ENCODE measurements at regions not wholly inside any gene's neighbourhood (a gene's known extent, or its start where the extent isn't known, plus 50 kb on each side); places are given as distances from the start of the nearest gene placed in this dataset.

DNA sequence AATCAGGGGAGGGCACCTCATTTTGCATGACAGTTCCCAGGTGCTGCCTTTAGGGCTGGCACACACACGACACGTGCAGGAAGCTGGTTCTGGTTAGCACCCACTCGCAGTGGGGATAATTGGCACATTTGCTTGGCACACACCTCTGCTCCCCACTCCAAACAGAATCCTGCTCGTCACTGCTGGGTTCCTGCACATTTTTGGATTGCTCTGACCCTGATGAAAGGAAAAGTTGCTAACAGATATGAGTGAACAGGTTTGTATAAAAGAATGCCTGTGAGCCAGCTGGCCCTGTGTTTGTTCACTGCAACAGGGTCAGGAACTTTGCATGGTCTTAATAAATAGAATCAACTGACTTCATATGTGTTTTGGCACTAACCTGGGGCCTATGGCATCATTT lies 1500.4 kb downstream of the EFNB2 start:
- DNase-seq (ENCODE audit: low spot score): no peak

DNA sequence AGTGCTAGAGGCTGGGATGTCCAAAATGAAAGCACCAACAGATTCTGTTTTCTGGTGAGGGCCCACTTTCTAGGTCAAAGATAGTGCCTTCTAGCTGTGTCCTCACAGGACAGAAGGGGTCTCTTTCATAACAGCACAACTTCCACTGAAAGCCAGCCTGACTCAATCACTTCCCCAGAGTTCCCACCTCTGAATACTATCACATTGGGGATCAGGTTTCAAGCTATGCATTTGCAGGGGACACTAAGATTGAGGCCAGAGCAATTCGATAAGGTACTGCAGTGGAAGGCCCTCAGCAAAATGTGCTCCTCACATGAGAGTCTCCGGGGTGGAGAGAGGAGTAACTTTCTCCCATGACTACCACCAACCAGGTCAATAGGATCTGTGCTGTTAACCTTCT lies 1501.5 kb downstream of the EFNB2 start:
- DNase-seq (ENCODE audit: low spot score): no peak

DNA sequence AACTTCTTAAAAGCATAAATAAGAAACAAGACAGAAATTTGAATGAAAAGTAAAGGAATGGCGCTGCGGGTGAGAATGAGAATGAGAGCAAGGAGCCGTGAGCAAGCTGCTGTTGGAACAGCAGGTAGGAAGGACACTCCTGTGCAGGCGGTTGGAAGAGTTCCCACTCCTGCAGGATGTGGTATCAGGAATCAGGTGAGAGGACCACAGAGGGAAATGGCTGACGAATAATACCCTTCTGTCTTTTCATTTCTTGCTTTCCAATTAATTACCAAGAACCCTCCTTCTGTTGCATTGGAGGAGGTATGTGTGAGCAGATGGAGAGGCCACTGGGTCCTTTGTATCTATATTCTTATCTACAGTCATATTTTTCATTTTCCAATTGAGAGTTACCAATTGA lies 1504.2 kb downstream of the EFNB2 start:
- no peak for DNase-seq (ENCODE audit: low spot score)

DNA sequence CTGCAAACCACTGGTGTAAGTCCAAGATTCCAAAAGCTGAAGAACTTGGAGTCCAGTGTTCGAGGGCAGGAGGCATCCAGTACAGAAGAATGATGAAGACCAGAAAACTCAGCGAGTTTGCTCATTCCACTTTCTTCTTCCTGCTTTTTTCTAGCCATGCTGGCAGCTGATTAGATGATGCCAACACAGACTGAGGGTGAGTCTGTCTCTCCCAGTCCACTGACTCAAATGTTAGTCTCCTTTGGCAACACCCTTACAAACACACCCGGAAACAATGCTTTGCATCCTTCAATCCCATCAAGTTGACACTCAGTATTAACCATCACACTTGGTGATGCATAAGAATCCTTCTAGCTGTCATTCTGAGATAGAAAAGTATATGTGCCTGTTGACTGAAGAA lies 1504.6 kb downstream of the EFNB2 start:
- DNase-seq (ENCODE audit: low spot score): no peak

DNA sequence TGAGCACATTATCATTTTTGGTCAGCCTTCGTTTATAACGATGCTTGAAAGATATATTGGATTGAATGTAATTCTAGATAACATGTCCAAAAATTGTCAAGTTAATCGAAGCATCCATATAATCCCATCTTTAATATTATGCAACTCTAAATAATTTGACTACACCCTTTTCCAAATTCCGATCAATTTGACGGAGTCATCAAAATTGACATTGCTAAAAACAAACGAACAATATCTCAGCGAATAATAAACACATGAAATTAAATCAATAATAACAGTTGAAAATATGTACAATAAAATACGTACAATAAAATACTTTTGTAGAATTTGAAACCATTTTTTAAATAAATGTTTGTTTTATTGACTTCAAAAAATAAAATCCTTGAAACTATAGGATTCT lies 1516.4 kb downstream of the EFNB2 start:
- no peak for DNase-seq (ENCODE audit: low spot score)

DNA sequence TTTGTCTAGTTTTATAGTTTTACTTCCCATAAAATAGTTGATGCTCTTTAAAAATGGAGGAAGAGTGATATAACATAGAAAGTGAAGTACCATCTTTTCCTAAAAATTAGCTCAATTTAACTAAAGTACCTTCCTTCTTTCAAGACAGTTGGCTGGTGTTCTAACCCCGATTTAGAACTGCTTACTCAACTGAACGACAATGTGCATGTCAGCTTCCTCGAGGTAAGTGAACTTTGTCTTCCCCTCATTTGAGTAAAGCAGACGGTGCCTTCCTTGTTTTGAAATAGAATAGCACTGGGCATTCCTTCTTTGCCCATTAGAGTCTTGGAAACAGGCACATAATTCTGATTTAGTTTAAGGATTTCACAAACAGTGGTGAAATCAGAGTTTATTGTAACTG lies 1519.2 kb downstream of the EFNB2 start:
- DNase-seq (ENCODE audit: low spot score): no peak

DNA sequence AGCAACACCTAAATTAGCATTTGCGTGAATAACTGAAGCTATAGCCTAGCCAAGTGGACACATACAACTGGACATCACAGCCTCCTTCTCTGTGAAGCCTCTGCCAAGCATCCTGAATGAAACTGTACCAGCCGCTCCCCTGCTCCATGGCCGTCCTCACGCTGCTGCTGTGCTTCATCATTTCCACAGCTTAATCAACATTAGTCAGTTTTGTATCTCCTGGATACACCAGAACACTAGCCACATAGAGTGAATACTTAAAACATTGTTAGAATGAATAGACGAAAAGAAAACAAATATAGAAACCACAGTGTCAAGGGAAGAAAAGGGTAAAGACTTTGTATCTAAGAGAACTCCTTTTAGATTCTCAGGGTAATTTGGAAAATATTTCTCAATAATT lies 1526.9 kb downstream of the EFNB2 start:
- DNase-seq (ENCODE audit: low spot score): no peak

DNA sequence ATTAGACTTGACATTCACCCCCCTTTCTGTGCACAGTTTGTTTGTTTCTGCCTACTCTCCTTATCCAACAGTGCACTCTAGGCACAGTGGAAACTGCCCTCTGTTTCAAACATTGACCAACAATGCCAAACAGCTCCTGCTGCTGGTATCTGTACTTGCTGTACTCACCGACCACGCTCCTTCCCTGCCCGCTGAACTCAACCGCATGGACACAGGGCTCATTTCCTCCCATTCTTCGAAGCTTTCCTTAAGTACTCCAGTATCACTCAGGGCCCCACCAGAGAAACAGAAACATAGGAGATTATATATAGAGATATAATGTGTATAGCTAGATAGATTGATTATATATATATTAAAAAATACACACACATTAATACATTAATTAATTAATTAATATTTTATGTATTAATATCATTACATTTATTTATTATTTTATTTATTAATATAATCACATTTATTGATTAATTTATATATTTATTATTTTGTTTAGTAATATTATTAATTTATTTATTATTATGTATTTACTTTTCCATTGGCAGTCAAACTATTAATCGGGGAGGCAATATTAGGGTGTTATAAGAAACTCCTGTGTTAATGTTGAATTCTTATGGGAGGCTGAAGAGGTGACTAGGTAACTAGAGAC lies 1528.2 kb downstream of the EFNB2 start:
- no peak for DNase-seq (ENCODE audit: low spot score)

DNA sequence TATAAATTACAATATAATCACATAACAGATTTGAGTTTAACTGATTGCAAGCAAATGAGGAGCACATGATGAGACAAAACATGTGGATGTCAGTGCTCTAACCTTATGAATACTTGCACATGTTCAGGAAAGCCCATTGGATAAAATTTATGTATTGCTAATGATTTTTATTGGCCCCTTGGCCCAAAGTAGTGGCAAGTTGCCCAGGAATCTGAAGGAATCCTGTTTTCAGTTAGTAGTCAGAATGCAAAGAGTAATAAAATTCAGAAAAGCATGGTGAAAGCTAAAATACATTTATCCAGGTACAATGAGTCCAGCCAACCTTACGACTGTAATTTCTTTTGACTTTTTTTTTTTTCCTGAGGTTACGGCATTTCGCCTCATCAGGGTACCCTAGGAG lies 1539.4 kb downstream of the EFNB2 start:
- no peak for DNase-seq (ENCODE audit: low spot score)

DNA sequence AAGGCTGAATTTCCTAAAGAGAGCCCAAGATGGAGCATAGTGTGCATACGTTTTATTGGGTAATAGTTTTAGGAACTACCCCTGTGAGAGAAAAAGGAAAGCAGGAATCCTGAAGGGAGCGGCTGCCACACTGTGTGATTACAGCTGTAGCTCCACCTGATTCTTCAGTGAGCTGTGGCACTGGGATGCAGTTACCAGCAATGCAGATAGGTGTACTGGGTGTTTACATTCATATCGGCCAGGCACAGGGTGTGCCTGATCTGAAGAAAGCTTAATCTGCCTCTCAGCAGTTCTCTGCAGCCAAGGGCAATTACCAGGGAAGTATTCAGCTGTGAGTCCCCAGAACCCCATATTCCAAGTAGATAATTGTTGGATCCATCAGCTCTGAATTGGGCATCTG lies 1541.8 kb downstream of the EFNB2 start:
- no peak for DNase-seq (ENCODE audit: low spot score)

DNA sequence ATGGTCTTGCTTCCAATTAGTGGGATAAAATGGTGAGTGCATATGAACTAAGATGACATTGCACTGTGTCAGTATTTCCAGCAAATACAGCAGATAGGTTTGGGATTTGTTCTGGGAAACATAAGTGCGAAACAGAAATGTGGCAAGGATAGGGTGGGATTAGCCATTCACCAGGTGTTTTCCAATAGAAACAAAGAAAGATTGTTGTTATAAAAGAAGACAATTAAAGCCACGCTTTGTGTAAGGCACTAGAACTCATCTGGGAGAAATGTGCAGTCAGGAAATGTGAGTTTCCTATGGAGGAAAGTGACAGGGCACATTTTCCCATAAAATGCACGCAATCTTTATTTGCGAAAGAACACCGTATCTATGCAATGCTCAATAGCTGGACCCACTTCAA lies 1547.8 kb downstream of the EFNB2 start:
- no peak for DNase-seq (ENCODE audit: low spot score)

DNA sequence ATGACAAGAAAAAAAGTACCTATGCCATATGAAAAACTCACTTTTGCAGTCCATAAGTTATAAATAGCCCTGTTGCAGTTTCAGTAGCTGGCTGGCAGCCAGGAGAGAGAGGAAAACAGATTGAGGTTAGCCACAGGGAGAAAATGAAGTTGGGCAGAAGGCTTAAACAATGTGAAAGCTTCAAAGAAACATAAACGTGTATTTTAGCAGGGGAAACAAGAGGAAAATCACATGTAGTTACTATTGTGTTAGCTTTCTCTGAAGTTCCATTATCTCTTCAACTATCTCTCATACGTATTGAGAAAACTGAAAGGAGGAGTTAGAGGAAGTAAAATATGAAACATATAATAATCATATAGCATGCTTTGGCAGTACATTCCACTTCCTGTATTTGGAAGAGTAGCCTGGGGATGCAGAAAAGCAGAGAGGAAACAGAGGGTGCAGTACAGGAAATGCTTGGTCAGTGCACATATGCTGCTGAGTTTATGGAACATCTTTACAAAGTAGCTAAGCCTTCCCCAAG lies 1551.1 kb downstream of the EFNB2 start:
- no peak for DNase-seq (ENCODE audit: low spot score)

DNA sequence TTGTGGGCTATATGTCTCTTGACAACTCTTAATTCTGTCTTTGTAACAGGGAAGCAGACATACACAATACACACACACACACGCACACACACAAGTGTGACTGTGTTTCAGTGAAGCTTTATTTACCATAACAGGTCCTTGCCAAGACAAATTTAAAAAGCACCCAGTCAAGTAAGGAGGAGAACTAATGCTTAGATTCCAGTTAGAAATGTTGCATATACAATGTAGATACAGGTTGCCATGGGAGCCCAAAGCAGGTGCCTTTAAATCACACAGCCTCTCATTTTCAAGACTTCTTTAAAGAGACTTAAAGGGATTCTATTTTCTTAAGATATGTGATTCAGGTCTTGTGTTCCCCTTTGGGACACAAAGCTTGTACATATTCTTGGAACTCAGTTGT lies 1551.9 kb downstream of the EFNB2 start:
- DNase-seq (ENCODE audit: low spot score): no peak

DNA sequence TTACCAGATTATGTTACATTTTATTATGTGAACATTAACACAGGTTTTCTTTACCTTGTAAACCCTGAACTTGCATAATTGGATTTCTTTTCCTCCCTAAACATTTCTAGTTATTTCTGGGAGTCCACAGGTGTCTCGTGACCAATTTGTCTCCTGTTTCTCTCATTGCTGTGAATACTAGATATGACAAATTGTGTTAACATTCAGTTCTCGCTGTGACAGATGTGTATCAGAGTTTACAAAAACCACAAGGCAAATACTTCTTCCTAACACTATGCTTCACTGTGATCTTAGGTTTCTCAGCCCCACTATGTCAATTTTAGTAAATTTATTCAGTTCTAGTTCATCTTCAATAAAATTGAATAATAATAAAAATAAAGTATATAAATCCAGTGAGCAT lies 1554.9 kb downstream of the EFNB2 start:
- no peak for DNase-seq (ENCODE audit: low spot score)

DNA sequence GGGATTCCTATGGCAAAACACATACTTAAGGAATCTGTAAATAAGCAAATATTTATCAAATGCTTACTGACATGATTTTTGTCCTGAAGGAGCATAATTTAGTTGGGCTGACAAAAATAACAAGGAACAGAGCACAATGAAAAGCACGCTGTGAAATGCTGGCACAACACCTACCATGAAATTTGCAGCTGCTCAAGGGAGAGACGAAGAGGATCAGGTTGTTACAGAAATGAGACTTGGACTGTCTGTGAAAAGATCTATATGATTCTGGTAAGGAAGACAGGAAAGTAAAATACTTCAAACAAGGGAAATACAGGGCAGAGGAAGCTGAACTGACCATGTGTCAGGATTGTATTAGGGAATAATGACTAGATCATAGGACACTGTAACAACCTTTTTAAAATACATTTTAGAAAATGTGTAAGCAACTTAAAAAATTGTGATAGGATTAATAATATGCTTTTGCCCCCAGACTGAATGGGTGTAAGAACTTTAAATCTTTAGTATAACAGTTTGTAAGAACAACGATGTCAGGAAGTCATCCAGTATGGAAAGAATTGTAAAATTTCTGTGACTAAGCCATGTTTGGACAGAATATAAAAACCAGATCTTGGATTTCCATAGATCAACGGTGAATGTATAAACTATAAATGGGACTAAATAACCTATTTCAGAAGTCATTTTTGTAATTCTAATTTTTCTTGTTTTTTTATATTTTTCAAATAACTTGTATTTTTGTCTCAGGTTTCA lies 1556.0 kb downstream of the EFNB2 start:
- no peak for DNase-seq (ENCODE audit: low spot score)

DNA sequence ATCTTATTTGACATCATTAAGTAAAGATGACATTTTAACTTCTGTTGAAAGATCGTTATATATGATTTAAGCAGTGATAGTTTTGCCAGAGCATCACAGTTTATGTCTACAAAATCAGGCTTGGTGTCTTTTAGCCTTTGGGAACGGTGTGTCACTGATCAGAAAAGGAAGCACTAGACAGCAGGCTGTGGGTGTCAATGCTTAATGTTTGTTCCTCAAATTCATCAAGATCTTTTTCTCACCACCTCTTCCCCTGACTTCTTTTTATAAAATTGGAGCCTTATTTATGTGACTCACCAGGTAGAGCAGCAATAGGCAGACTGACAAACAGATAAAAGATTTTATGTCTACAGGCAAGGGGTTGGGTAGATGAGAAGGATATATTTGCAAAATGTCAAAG lies 1558.5 kb downstream of the EFNB2 start:
- DNase-seq (ENCODE audit: low spot score): no peak

DNA sequence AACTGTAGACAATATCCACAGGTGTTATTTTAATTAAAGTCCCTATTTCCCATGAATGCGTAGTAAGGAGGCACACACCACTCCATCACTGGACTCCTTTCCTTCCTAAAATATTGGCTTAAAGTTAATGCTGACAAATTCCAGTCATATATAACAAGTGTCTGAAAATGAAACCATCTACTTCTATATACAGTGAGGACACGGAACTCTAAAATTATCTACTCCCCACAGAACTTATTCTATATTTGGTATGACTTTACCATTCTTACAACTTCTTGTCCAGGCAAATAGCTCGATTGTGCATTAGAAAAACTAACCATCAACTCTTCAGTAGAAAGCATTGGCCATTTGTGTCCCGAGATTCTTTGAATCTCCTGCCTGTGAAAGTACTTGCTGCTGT lies 1560.2 kb downstream of the EFNB2 start:
- DNase-seq (ENCODE audit: low spot score): no peak

DNA sequence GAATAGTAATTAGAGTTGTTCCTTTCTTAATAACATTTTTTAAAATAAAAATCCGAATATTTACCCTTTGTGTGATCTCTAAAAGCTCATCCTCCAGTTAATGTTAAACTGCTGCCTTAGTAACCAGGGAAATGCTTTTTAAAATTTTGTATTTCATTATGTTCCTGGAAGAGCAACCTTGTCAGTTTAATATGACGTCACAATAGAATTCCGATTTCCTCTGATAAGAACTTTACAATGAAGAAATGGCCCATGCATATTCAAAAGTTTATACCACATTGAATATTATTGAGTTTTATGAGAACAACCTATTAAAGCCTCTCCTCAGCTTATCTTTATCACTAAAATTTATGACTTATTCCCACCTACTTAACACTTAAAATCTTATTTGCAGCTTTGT lies 1566.6 kb downstream of the EFNB2 start:
- no peak for DNase-seq (ENCODE audit: low spot score)

DNA sequence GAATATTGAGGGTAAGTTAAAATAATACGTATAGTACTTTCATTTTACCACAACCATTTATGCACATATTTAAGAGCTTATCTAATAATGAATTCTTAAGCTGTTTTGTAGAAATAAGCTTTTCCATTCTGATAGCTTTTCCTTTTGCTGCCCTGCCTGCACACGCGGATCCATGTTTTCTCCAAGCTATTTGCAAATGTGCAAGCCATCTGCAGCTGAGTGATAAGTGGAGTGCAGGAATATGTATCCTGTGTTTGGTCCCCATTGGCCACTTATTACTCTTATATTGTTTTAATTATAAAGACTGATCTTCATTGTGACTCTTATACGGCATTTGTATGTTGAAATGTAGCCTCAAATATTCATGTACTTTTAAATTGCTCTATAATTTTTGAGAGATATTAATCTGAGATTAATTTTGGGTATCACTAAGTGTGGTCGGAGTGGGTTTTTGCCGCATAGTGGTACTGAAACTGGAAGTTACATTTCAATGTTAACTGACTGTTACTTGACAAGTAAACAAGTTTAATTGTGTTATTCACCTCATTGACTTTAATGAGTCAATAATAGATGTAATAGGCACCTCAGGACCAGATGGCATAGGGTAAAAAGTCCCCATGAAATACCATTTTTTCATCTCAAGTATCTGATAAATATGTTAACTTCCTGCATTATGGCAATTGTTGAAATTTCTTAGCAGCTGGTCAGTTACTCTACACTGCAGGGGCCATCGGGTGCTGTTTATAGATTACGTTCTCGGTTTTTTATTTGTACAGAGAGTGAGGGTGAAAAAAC lies 1567.4 kb downstream of the EFNB2 start:
- no peak for DNase-seq (ENCODE audit: low spot score)

DNA sequence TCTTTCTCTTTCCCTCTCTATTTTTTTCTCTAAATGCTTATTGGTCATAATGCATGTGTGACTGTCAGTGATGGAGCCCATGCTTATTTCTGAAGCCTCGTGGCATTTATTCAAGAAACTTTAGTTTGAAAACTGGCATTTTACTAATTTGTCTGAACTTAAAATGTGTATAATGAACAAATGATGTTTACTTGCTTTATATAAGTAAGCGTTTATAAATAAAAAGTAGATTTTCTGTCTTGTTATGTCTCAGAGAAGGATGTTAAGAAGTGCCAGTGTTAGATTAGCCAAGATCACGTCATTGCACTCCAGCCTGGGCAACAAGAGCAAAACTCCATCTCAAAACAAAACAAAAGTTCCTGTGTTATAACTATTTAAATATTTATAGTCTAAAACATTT lies 1568.1 kb downstream of the EFNB2 start:
- DNase-seq (ENCODE audit: low spot score): no peak

DNA sequence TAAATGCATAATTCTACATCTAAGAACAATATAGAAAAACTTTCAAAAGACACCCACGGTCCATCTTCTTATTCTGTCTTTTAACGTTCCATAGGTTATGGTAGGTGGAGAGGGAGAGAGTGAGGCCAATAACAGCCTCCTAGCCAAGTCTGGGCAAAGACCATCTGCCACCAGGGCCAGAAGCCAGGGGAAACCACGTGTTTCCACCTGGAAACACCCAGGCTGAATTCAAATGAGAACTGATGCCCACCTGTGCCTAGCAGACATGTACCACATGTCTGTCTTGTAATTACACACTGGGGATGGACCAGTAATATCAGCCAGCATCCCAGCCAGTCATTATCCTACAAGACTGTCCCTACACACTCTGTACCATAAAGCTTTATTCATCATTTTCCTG lies 1573.1 kb downstream of the EFNB2 start:
- no peak for DNase-seq (ENCODE audit: low spot score)

DNA sequence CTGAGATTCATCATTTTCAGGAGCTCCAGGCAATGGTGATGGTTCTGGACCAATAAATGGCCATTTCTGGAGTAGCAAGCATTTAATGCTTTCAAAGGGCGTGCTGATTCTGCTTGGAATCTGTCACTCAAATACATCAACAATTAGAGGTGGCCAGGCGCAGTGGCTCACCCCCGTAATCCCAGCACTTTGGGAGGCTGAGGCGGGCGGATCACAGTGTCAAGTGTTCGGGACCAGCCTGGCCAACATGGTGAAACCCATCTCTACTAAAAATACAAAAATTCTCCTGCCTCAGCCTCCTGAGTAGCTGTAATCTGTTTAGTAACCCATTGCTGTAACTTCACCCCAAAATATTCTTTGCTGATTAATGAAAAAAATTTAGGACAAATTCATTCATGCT lies 1574.2 kb downstream of the EFNB2 start:
- DNase-seq (ENCODE audit: low spot score): no peak

DNA sequence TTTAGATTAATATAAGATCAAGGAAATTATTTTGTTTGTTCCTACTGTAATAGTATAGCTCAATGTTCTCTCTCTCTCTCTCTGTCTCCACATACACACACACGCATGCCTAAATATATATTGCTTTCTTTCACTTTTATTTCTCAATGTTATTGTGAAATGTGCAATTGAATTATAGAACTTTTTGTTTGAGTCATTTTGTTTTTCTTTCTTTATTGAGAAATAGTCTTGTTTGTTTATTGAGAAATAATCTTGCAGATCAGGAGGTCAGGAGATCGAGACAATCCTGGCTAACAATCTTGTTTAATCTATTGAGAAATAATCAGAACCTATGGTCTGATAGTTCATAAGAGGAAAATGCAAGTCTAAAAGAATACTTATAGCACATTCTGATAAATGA lies 1581.3 kb downstream of the EFNB2 start:
- DNase-seq (ENCODE audit: low spot score): no peak
